ENCODE measurements at regions not wholly inside any gene's neighbourhood (a gene's known extent, or its start where the extent isn't known, plus 50 kb on each side); places are given as distances from the start of the nearest gene placed in this dataset.

DNA sequence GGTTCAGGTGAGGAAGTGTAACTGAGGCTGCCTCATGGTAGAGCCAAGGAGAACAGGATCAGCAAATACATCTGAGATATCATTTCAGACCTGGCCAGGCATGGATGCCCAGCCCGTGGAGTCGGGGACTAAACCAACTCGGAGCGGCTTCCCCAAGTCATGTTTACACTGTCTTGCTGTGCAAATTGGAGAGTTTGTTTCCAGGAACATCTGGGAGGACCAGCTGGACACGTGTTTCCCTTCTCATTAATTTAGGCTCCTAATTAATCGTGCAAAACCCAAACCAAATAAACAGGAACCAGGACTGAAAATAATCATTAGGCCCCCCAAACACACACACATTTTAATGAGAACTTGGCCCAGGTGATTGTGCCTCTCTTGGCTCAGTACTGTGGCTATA, 70.9 kb upstream of the SALL1 start:
- no peak for DNase-seq

DNA sequence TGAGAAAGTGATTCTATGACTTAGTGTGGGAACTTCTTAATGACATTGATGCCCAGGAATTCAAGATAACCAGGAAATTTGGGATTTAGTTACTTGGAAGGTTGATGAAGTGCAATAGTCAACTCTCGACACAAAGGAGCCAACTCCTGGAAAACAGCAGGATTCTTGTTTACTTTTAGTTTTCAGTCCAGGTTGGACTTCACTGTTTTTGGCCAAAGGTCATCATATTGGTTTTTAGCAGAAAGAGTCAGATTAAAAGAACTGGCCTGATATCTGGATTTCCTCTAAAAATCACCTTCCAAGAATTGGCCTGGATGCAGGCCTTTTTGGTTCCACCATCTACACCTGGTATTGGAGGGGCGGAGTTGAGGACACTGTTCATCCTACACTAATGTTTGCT, 60.1 kb upstream of the SALL1 start:
- no peak for DNase-seq

DNA sequence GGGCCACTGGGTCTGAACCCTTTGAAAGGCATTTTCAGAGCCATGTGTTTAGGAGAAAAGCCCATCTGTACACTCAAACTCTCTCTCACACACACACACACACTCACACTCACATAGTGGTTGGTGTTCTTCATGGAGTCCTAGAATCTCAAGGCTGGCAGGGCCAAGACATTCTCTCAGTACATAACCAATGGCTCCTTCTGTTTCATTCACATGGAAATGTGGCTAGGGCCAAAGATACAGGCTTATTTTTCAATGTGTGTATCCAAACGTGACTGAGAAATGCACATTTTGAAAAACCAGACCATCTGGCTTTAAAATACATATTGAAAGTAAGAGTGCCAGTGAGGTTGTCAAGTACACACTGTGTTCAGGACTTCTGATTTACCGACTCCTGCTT, 59.0 kb upstream of the SALL1 start:
- no peak for DNase-seq

DNA sequence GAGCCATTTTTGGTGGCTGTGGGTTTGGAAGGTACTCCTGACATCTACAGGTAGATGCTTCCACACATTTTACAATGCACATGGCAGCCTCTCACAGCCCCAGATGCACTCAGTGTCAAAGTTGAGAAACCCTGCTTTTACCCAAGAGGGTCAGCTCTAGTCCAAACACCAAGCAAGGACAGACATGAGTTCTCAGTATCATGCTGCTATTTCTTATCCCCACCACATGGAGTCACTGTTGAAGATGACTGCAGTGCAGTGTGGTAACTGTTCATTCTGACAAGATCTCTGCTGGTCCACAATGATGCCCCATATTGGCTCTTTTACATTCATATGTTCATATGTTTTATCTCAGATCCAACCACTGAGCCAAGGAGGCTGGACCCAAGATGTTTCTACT, 50.5 kb upstream of the SALL1 start:
- DNase-seq = no peak
